ENCODE measurements at regions not wholly inside any gene's neighbourhood (a gene's known extent, or its start where the extent isn't known, plus 50 kb on each side); places are given as distances from the start of the nearest gene placed in this dataset.

DNA sequence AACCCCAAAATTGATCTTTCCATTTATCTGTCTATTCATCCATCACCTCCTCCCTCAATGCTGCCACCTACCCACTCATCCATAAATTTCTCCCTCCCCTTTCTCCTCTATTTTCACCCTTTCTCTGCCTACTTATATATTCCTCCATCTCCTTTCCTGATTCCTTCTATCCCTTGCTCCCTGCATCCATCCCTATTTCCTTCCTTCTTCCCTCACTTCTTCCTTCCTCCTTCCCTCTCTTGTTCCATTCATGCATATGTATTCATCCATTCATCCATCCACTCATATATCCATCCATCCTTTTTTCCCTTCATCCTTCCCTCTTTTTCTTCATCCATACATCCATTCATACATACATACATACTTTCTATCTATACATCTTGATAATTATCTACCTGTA, 76.3 kb upstream of the GGTLC1 start:
- TF ChIP-seq POLR2AphosphoS5 (IDR thresholded peaks at IDR 0.05; ENCODE audit: low read depth, low read length) (no peak), TCF7L2 (IDR thresholded peaks at IDR 0.05; ENCODE audit: low read depth, low read length) (no peak)
- TF ChIP-seq, protein P1, sequence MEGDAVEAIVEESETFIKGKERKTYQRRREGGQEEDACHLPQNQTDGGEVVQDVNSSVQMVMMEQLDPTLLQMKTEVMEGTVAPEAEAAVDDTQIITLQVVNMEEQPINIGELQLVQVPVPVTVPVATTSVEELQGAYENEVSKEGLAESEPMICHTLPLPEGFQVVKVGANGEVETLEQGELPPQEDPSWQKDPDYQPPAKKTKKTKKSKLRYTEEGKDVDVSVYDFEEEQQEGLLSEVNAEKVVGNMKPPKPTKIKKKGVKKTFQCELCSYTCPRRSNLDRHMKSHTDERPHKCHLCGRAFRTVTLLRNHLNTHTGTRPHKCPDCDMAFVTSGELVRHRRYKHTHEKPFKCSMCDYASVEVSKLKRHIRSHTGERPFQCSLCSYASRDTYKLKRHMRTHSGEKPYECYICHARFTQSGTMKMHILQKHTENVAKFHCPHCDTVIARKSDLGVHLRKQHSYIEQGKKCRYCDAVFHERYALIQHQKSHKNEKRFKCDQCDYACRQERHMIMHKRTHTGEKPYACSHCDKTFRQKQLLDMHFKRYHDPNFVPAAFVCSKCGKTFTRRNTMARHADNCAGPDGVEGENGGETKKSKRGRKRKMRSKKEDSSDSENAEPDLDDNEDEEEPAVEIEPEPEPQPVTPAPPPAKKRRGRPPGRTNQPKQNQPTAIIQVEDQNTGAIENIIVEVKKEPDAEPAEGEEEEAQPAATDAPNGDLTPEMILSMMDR (IDR thresholded peaks at IDR 0.05) = no peak
- TF ChIP-seq, protein P2, sequence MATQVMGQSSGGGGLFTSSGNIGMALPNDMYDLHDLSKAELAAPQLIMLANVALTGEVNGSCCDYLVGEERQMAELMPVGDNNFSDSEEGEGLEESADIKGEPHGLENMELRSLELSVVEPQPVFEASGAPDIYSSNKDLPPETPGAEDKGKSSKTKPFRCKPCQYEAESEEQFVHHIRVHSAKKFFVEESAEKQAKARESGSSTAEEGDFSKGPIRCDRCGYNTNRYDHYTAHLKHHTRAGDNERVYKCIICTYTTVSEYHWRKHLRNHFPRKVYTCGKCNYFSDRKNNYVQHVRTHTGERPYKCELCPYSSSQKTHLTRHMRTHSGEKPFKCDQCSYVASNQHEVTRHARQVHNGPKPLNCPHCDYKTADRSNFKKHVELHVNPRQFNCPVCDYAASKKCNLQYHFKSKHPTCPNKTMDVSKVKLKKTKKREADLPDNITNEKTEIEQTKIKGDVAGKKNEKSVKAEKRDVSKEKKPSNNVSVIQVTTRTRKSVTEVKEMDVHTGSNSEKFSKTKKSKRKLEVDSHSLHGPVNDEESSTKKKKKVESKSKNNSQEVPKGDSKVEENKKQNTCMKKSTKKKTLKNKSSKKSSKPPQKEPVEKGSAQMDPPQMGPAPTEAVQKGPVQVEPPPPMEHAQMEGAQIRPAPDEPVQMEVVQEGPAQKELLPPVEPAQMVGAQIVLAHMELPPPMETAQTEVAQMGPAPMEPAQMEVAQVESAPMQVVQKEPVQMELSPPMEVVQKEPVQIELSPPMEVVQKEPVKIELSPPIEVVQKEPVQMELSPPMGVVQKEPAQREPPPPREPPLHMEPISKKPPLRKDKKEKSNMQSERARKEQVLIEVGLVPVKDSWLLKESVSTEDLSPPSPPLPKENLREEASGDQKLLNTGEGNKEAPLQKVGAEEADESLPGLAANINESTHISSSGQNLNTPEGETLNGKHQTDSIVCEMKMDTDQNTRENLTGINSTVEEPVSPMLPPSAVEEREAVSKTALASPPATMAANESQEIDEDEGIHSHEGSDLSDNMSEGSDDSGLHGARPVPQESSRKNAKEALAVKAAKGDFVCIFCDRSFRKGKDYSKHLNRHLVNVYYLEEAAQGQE (IDR thresholded peaks at IDR 0.05; ENCODE audit: insufficient read depth in 1 of 2, low read depth in 2 of 2, low read length in 1 of 2) = no peak
